Stimulated activated CD8-positive, alpha-beta memory T cell treated with anti-CD3 and anti-CD28 coated beads, Interleukin-7, amount 100 ng/mL, for 1 hour (primary cell): ENCODE measurements at regions not wholly inside any gene's neighbourhood (a gene's known extent, or its start where the extent isn't known, plus 50 kb on each side); places are given as distances from the start of the nearest gene placed in this dataset.

Source experiments
- DNase-seq, 2 donors: peaks; one replicate each; pipeline ENCODE4 v3.0.0-alpha.2; 2020; ENCODE audit warnings: low read depth in 2 of 2

DNA sequence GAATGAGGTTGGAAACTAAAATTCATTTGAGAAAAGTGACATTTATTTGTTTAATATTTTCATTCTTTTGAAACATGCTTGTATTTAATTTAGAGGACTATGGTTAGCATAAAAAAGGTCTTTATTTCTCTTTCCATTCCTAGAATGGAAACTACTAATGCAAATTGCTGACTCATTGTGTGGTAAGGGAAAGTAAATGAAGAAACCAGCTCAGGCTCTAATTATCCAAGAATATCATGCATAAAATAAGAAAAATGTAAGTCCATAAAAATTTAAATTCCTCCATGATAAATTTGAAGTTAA lies 777.0 kb upstream of the SLITRK1 start:
- DNase-seq, result no peak

DNA sequence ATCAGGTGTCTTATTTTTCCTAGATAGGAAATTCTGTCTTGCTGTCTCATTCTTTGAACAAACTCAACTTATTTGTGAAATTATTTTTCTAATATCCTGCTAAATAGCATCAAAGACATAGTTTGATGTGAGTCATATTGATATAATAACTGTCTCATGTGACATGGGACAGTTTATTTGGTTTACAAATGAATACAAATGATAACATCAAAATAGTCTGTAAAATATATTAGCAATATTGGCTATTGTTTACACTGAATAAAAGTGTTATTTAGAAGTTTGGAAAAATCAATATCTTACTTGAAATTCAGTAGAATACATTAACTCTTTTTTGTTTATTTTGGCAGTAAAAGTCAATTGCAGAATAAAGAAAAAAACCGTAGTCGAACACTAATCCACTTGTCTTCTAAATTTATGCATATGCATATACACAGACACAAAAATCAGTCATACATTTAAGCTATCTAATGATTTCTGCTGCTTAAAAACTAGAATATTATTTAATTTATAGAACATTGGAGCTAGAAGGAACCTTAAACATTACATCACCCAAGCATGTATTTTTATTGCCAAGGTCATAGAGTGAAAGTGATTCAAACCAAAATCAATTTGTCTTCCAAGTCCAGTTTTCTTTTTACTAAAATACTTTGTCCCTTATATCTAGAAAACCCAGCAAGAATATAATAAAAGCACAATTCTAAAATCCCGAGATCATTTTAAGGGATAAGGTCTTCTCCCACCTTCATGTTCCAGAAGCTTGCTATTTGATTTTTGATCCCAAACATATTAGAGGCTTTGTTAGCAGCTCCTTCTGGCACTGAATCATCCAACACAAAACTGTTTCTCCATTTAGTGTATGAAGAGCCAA lies 776.5 kb upstream of the SLITRK1 start:
- no peak for DNase-seq

DNA sequence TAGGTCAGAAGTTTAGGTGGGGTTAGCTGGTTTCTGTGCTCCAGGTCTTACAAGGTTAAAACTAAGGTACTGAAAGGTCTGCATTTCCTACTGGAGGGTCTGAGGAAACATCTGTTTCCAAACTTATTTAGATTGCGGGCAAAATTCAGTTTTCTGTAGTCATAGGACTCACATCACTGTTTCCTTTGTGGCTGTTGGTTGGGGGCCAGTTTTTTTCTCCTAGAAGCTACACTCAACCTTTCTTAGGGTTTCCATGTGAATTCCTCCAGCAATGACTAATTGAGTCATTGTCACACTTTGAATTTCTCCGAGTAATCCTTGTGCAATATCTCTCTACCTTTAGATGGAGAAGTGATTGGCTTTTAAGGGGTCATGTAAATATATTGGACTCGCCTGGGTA lies 773.4 kb upstream of the SLITRK1 start:
- DNase-seq, result no peak

DNA sequence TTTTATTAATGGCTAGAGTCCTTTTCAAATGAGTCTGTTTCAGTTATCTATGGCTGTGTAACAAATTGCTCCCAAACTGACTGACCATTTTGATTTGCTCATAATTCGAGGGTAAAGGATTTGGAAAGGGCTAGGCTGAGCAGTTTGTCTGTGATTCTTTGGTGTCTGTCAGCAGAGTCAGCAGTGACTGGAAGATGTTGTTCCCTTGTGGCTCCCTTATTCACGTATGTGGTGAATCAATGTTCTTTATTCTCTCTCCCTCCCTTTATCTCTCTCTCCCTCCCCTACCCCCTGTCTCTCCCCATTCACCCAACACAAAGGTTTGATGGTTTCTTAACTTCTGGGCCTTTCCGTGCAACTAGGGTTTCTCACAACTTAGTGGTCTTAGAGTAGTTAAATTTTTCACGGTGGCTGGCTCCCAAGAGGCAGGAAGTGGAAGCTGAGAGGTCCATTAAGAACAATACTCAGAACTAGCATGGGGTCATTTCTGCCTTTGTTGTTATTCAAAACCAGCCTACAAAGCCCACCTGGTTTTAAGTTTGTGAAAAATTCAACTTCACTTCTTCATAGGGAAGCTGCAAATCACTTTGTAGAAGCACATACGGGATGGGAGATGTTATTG lies 772.5 kb upstream of the SLITRK1 start:
- DNase-seq, result no peak

DNA sequence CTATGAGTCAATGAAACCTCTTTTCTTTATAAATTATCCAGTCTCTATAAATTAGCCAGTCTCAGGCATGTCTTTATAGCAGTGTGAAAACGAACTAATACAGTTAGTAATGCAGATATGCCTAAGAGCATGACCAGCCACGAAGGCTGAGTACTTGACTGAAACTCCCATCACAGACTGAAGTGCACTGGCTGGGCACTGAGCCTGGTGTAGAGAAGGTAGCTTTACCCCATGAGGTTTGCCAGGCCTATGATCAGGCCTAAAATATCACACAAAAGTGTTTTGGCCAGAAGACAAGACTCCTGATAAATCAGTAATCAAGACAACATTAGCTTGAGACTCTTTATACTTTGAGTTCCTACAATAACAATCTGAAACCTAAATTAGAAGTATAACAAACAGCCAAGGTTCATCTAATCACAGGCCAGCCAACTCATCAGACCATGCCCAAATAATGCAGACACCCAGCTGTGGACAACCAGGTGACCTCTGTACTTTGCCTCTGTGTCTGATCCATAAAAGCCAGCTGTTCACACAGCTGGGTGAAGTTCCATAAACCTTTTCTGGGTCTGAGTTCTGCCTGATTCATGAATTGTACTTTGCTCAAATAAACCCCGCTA lies 771.8 kb upstream of the SLITRK1 start:
- no peak for DNase-seq

DNA sequence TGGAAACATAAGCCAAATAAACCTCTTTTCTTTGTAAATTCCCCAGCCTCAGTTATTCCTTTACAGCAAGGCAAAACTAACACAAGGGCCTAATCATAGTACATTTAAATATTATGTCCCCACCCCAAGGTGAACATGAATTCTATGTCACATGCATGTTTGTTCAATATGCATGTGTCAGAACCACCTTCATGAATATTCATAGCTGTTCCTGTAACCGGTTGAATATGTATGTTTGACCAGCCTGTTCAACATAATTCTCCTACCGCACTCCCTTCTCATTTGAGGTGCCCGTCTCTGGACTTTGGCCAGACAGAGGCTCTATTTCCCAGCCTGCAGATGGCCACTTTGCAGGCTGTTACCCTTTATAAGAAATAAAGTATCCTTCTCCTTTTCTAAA lies 769.4 kb upstream of the SLITRK1 start:
- DNase-seq, result no peak

DNA sequence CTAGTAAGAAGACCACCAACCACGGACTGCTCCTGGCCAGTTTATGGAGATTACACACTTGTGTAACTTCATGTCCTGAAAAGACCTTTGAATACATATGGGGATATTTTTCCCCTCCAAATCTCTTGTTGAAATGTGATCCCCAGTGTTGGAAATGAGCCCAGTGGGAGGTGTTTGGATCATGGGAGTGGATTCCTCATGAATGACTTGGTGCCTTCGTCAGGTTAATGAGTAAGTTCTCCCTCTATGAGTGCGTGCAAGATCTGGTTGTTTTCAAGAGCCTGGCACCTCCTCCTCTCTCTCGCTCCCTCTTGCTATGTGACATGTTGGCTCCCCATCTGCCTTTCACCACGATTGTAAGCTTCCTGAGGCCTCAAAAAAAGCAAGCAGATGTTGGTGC lies 769.0 kb upstream of the SLITRK1 start:
- no peak for DNase-seq

DNA sequence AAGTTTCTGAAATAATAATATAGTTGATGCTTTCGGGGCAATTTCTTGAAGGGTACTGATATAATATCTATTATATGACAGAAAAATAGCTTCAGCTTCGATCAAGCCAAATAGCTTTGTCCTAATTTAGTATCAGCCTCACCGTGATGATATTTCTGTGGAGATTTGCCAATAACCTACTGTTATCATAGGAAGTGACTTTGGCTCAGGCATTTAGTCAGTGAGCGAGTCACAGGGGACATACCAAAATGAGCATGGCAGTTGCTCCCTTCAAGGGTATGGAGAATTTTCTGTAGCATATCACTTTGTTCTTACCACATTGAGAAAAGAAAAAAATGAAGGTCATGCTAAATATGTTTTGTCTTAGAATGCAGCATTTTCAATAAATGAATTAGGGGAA lies 767.6 kb upstream of the SLITRK1 start:
- DNase-seq, result no peak

DNA sequence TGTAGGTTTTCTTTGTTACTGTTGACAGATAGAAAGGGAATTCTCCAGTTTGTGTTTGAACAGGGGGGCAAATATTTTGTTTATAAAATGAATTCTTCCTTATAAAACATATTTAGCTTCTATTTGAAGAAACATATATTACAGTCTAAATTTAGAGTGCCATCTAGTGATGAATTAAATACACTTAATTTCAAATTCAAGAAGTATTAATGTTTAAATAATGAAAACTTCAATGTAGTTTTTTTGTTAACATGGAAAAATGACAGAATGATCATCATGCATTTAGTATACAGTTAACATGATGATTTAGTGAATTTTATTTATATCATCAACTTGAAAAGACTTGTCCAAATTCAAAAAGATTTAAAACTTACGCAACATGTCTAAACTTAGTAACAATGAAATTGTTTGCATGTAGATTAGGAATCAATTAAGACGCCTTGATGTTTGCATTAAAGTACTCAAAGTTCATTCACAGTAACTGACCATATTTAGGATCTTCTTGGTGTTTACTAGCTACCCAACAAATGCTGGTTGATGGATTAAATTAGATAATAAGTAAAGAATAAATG lies 765.9 kb upstream of the SLITRK1 start:
- no peak for DNase-seq

DNA sequence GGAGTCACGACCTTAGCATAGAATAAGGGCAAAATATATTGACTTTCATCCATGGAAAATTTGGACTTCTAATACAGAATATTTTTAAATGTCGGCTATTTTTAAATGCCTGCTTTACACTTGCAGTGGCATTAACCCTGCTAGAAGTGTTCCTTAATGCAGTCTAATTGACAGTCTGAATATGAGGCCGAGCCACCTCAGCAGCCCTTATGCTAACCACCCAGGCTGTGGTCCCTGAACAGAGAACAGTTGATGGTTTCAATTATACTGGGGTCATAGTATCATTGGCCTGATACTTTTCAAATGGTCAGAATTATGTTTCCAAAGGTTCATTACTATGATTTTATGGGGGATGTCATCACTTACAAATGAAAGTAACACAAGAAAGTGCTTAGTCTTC lies 764.7 kb upstream of the SLITRK1 start:
- DNase-seq, result no peak

DNA sequence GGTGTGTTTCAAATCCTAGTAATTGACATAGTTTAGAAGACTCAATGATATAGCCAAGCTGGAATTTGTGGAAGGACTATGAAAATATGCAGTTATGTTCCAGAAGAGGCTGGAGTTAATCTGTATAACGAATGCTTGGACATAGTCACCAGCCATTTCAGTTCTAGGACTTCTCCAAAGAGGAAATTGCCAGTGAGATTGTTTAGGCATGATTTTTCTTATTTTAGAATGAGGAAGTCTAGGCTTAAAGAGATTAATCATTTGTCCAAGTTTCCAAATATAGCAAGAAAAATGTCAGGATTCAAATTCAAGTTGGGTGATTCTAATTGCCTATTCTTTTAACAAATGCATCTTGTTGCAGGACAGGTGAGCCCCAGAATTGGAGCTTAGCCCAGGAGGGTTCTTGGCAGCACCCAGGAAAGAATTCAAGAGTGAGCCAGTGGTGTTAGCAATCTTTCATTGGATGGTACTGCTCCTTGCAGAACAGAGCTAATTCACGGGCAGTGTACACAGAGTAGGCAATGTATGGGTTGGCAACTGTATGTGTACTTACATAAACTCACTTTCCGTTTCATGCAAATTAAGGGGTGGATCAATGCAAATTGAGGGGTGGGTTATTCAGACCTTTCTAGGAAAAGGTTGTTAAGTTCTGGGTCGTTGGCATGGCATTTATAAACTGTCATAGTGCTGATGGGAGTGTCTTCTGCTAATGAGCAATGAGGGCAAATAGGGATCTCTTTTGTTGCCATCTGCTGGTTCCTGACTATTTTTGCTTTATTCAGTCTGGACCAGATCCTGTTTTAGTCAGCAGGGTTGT lies 763.1 kb upstream of the SLITRK1 start:
- no peak for DNase-seq

DNA sequence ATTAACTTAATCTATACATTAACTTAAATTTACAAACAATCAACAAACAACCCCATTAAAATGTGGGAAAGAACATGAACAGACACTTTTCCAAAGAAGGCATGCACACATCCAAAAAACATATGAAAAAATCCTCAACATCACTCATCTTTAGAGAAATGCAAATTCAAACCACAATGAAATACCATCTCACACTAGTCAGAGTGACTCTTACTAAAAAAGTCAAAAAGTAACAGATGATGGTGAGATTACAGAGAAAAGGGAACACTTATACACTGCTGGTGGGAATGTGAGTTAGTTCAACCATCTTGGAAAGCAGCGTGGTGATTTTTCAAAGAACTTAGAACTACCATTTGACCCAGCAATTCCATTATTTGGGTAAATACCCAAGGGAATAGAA lies 759.2 kb upstream of the SLITRK1 start:
- no peak for DNase-seq

DNA sequence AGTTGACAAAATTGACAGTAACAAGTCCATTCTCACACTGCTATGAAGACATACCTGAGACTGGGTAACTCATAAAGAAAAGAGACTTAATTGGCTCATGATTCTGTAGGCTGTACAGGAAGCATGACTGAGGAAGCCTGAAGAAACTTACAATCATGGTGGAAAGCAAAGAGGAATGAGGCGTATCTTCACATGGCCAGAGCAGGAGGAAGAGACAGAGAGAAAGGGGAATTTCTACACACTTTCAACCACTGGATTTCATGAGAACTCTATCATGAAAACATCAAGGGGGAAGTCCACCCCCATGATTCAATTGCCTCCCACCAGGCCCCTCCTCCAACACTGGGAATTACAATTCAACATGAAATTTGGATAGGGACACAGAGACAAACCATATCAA lies 758.4 kb upstream of the SLITRK1 start:
- DNase-seq, result no peak

DNA sequence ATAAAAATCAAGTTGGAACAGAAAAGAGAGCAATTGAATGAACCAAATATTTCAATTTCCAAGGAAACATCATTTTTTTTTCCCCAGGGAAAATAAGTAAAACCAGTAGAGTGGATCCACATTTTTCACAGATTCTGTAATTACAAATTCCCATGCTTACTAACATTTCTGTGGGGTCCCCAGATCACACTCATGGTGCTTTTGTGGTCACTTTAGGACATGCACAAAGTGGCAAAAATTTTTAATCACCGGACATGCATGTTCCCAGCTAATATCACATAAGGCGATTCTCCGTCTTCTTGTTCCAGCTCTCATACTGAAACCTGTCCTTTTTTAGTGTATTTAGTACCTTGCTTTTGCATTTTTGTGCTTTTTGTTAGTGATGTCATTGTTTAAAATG lies 748.2 kb upstream of the SLITRK1 start:
- no peak for DNase-seq

DNA sequence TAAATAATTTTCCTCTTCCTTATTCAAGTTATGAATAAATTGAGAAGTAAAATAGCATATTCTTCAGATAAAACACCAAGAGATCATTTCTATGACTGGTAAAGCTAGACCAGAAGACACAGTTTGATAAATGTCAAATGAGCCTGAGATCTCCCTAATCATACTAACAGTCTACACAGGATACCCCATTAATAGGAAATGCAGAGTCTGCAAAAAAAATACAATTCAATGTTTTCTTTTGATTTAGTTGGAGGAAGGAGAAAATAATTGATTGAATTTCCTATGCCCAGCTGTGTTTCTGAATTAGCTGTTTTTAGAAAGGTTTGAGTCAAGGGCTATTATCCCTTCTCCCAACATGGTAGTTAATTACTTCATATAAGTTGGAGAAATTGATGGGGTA lies 734.6 kb upstream of the SLITRK1 start:
- no peak for DNase-seq

DNA sequence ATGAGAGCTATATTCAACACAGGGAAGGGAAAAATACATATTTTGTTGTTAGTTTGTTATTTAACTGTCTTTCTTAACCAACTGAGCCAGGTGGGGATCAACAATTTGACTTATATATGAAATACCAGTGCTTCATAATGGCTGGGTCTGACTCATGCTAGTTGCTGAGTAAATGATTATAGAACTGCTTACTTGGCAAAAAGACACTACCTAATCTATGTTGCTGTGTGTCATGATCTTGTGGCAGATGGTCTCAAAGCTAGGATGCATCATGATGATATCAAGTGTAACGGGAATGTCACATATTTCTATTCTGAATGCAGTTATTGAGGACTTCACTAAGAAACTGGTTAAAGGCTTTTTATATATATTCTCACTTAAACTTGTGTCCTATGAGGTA lies 727.4 kb upstream of the SLITRK1 start:
- no peak for DNase-seq

DNA sequence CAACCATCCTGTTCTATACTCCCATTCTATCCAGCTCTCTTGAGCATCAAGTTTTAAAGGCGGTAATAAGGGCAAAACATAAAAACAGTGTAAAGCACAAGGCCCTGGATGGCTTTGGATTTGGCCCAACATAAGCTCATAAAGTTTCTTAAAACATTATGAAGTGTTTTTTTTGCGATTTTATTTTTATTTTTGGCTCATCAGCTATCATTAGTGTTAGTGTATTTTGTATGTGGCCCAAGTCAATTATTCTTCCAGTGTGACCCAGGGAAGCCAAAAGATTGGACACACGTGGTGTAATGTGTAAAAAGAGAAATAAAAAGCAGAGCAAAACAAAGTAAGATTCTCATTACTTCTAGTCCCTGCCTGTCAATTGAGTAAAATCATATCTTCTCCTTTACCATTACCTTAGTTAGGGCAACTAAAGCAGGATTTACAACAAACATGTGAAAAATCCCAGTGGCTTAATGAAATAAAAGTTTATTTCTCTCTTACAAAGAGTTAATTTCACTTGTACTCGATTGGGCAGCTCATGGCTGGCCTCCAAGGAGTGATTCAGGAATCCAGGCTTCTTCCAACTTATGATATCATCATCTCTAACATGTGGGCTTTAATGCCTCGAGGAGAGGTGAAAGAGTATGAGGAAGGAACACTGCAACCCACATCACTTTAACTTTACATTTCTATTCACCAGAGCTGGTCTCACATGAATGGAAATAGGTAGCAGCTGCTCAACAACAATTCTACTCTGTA lies 725.2 kb upstream of the SLITRK1 start:
- no peak for DNase-seq

DNA sequence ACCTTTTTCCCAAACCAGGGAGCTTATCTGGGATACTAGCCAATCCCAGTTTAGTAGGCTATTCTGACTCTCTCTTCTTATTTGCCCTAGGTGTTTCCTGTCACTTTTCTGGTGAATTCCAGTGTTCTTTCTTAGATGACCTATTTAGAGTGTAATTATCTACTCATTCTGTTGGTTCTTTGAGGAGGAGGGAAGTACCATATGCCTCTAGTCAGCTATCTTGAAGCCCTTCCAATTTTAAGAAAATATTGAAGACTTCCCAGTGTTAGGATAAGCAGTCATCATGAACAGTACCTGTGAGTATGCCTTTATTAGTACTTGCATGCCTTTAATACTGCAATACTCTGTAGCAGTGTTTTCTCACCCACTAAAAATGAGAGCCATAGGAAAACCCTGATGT lies 724.3 kb upstream of the SLITRK1 start:
- DNase-seq, result no peak

DNA sequence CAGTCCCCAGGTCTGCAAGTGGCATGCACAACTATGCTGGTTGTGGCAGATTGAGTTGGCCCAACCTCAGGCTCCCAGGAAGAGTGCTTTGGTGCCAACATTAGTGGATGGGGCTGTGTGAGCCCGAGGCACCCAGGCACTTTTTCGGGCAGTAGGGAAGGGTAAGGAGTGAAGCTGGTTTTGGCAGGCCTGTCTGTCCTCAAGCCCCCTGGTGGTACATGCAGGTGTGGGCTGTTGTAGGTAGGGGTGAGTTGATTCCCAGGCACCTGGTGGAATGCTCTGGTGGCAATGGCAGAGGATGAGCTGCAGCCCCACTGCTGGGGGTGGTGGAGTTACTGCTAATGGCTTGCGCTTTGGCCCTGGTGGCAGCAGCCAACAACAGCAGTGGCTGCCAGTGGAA lies 723.7 kb upstream of the SLITRK1 start:
- no peak for DNase-seq

DNA sequence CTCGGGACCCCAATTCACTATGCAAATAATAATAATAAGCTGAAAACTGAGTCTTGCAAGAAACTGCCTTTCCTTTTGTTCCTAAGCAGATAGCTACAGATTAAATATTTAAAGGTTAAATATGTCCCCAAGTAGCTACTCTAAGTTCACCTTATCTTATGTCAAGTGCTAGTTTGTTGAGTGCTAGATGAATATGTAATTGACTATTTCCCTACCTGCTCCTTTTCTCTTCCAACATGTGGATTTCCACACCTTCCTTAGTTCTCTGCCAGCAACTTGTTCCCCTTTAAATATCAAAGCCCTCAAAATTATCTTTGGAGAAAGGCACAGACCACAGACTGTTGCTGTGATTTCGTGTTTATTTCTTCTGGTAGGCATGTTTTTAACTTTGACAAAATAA lies 709.2 kb upstream of the SLITRK1 start:
- DNase-seq, result no peak

DNA sequence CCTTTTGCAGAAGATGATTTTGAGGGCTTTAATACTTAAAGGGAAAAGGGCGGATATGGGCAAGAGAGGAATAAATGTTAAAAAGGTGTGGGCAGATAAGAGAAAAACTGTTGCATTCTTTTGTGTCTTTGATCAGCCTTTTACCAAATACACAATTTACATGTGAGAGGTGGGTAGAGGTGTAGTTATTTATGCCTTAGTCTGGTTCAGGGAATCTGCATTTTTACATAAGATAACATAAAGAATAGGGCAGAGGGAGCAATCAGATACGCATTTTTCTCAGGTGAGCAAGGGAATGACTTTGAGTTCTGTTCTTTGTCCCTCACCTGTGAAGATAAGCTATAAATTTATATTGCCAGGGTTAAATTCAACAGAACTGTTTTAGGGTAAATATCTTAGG lies 708.4 kb upstream of the SLITRK1 start:
- no peak for DNase-seq
